ENCODE measurements at regions not wholly inside any gene's neighbourhood (a gene's known extent, or its start where the extent isn't known, plus 50 kb on each side); places are given as distances from the start of the nearest gene placed in this dataset.

DNA sequence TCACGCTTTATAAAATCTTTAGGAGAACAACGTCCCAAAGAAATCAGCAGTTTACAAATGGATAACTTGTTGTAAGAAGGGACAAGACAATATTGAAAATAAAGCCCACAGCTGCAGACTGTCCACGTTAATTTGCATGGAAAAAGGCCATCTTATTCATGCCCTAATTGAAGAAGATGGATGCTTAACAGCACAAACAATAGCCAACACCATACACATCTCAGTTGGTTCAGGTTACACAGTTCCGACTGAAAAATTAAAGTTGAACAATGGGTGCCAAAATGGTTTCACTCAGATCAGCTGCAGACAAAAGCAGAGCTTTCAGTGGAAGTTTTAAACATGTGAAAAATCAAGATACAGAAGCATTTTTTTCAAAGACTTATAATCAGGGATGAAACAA lies 314.2 kb downstream of the RAB38 start:
- Histone ChIP-seq H3K18ac (ENCODE audit: extremely low read depth, low read length) (no peak overlapping the region), H3K36me3 (ENCODE audit: control insufficient read depth in 2 of 4, insufficient read depth in 4 of 4, low read length in 3 of 4) (no peaks in the 10 kb centered on the region), H2BK12ac (ENCODE audit: low read depth, low read length) (no peak overlapping the region), H3K4ac (replicated peaks; ENCODE audit: insufficient read length, low read depth, low read length) (no peak overlapping the region), H3K56ac (replicated peaks; ENCODE audit: insufficient read length, low read depth, low read length) (no peak overlapping the region), H2BK120ac (replicated peaks; ENCODE audit: low read depth, low read length) (no peak overlapping the region), H2AK5ac (ENCODE audit: low read depth, low read length) (no peak overlapping the region), H3K4me3 (ENCODE audit: extremely low read depth in 1 of 4, insufficient read depth in 2 of 4, low read depth in 3 of 4, low read length in 4 of 4) (no peak overlapping the region), H3K79me1 (ENCODE audit: low read depth, low read length) (no peaks in the 10 kb centered on the region), H3K4me1 (replicated peaks in 1 of 4; ENCODE audit: control insufficient read depth in 3 of 4, insufficient read depth in 4 of 4, low read length in 3 of 4) (no peaks in the 10 kb centered on the region), H2BK15ac (ENCODE audit: low read length) (no peak overlapping the region), H2AFZ (ENCODE audit: low read length) (peak overlapping the region; percentile 43; the same call in 1 of the 2 replicates), H4K5ac (ENCODE audit: insufficient read length, low read depth, low read length) (no peak overlapping the region), H3K9ac (replicated peaks in 1 of 4; ENCODE audit: extremely low read depth in 1 of 4, low read depth in 3 of 4, low read length in 3 of 4) (no peak overlapping the region), H3K23me2 (ENCODE audit: low read depth, low read length) (no peaks in the 10 kb centered on the region), H4K20me1 (replicated peaks in 1 of 2; ENCODE audit: control insufficient read depth in 1 of 2, insufficient read depth in 2 of 2, low read length in 2 of 2) (no peaks in the 10 kb centered on the region), H3K79me2 (ENCODE audit: control insufficient read depth in 1 of 2, insufficient read depth in 2 of 2, low read length in 2 of 2) (no peaks in the 10 kb centered on the region), H3K14ac (ENCODE audit: insufficient read length) (no peak overlapping the region), H2BK20ac (ENCODE audit: low read length) (no peak overlapping the region), H4K8ac (ENCODE audit: extremely low read depth, insufficient read depth, low read length) (no peak overlapping the region), H3K27ac (ENCODE audit: low read depth, low read length) (no peak overlapping the region), H3K9me3 (ENCODE audit: insufficient read depth in 2 of 2, low read depth in 1 of 2, low read length in 1 of 2) (no peaks in the 10 kb centered on the region), H4K91ac (replicated peaks; ENCODE audit: insufficient read length, low read length) (no peak overlapping the region), H3K4me2 (ENCODE audit: insufficient read depth in 1 of 2, low read depth in 2 of 2, low read length in 2 of 2) (no peak overlapping the region), H3K27me3 (replicated peaks in 1 of 4; ENCODE audit: control insufficient read depth in 3 of 4, extremely low read depth in 1 of 4, insufficient read depth in 3 of 4, low read length in 3 of 4) (no peaks in the 10 kb centered on the region), H2BK5ac (ENCODE audit: low read depth, low read length) (no peak overlapping the region), H3K23ac (ENCODE audit: insufficient read length) (no peak overlapping the region)
- POLR2A ChIA-PET (ENCODE audit: partially characterized antibody), result no interaction called here
- CTCF ChIA-PET (ENCODE audit: partially characterized antibody), result interaction anchor here (1.2 to 1.9 kb wide), 2 partner anchors 18 to 138 kb away, joined by 3 to 6 read pairs; no protein-coding TSS in a partner anchor
- 67% methylated on average over 4 of the region's 4 CpGs; no CpG with 5 or more reads in 1 of the 2 experiments for WGBS, 2 experiments (ENCODE audit: extremely low coverage in 1 of 2, insufficient coverage in 1 of 2, insufficient read length in 1 of 2, insufficient replicate concordance in 2 of 2, low coverage in 1 of 2, low lambda C conversion rate in 2 of 2, missing lambda C conversion rate in 1 of 2)
- TF ChIP-seq CBX8 (IDR thresholded peaks at IDR 0.05; ENCODE audit: borderline replicate concordance, low read depth, low read length), result no peak
- DNase-seq (ENCODE audit: low read depth in 1 of 2, low spot score in 2 of 2), result no peak
- no peak for FAIRE-seq
